ENCODE measurements at regions not wholly inside any gene's neighbourhood (a gene's known extent, or its start where the extent isn't known, plus 50 kb on each side); places are given as distances from the start of the nearest gene placed in this dataset.

GRCh38 chr1:147478521-147478920 is 62.8 kb upstream of the BCL9 start:
- no peak for TF ChIP-seq MAX (CRISPR knock-in tag; IDR thresholded peaks at IDR 0.05)
- TF ChIP-seq NR2C2 (CRISPR knock-in tag; IDR thresholded peaks at IDR 0.05), result no peak
- TF ChIP-seq NR3C1 (CRISPR knock-in tag; conservative IDR thresholded peaks at IDR 0.05; ENCODE audit: low read depth), result no peak
- no peak for TF ChIP-seq USF2 (CRISPR knock-in tag; IDR thresholded peaks at IDR 0.05)
